GM23248 (cell line): ENCODE measurements at regions not wholly inside any gene's neighbourhood (a gene's known extent, or its start where the extent isn't known, plus 50 kb on each side); places are given as distances from the start of the nearest gene placed in this dataset.
"Not testable (repeated sequence)": the region's sequence is repeated elsewhere in the genome, so short reads cannot be mapped to it uniquely, and the experiment has no call there.

ENCODE experiments used
- DNase-seq: peaks from one replicate; pipeline ENCODE4 v3.0.0-alpha.2; 2015
- H2AFZ ChIP-seq: fragments of 200-600 bp; sonication (generic); 2 replicates; pipeline ENCODE4 v1.6.1; 2016; ENCODE audit warnings: antibody characterized with exemption
- H3F3A ChIP-seq: fragments of 200-600 bp; sonication (generic); 2 replicates; pipeline ENCODE4 v1.6.1; 2016; ENCODE audit warnings: mild to moderate bottlenecking, antibody characterized with exemption, mixed run types; ENCODE audit not compliant: insufficient read depth
- H3K27ac ChIP-seq: fragments of 200-600 bp; sonication (generic); 2 replicates; pipeline ENCODE4 v1.5.1; 2016; ENCODE audit warnings: mild to moderate bottlenecking
- H3K27me3 ChIP-seq: fragments of 200-600 bp; sonication (generic); replicated peaks from 2 replicates; pipeline ENCODE4 v1.6.1; 2016; ENCODE audit warnings: mild to moderate bottlenecking; ENCODE audit not compliant: insufficient read depth
- H3K36me3 ChIP-seq: fragments of 200-600 bp; sonication (generic); 2 replicates; pipeline ENCODE4 v1.6.1; 2016; ENCODE audit warnings: low read depth, mild to moderate bottlenecking
- H3K4me1 ChIP-seq: fragments of 200-600 bp; sonication (generic); 2 replicates; pipeline ENCODE4 v1.6.1; 2016; ENCODE audit warnings: mild to moderate bottlenecking; ENCODE audit not compliant: insufficient read depth
- H3K4me2 ChIP-seq: fragments of 200-600 bp; sonication (generic); one replicate; pipeline ENCODE4 v1.6.1; 2016; ENCODE audit warnings: mild to moderate bottlenecking; ENCODE audit not compliant: unreplicated experiment
- H3K4me3 ChIP-seq: fragments of 200-600 bp; sonication (generic); 2 replicates; pipeline ENCODE4 v1.5.1; 2016; ENCODE audit warnings: mild to moderate bottlenecking
- H3K79me2 ChIP-seq: fragments of 200-600 bp; sonication (generic); 2 replicates; pipeline ENCODE4 v1.6.1; 2016; ENCODE audit warnings: mild to moderate bottlenecking; ENCODE audit not compliant: insufficient read depth
- H3K9ac ChIP-seq: fragments of 200-600 bp; sonication (generic); 2 replicates; pipeline ENCODE4 v1.6.1; 2016; ENCODE audit warnings: mild to moderate bottlenecking
- H3K9me2 ChIP-seq: fragments of 200-600 bp; sonication (generic); 2 replicates; pipeline ENCODE4 v1.6.1; 2016; ENCODE audit warnings: mixed run types, mild to moderate bottlenecking, moderate library complexity; ENCODE audit not compliant: insufficient read depth
- H3K9me3 ChIP-seq: fragments of 200-600 bp; sonication (generic); one replicate; pipeline ENCODE4 v1.6.1; 2017; ENCODE audit warnings: low read depth
- H4K20me1 ChIP-seq: fragments of 200-600 bp; sonication (generic); 2 replicates; pipeline ENCODE4 v1.6.0; 2016; ENCODE audit not compliant: insufficient read depth
- EZH2 ChIP-seq: fragments of 200-600 bp; sonication (generic); IDR thresholded peaks from 2 replicates; pipeline ENCODE4 v1.6.1; 2018; ENCODE audit warnings: antibody characterized with exemption, mild to moderate bottlenecking; ENCODE audit not compliant: insufficient read depth, poor library complexity, severe bottlenecking
- EZH2phosphoT487 ChIP-seq: fragments of 200-600 bp; sonication (generic); IDR thresholded peaks from 2 replicates; pipeline ENCODE4 v1.6.1; 2018; ENCODE audit warnings: antibody characterized with exemption, moderate library complexity, mild to moderate bottlenecking, low read depth; ENCODE audit not compliant: insufficient read depth
- WGBS, 2 experiments: methylation state at CpG; one replicate each; pipeline ENCODE4 v1.1.6; 2015 to 2017; ENCODE audit warnings: low lambda C conversion rate in 2 of 2, low coverage in 1 of 2; ENCODE audit errors: missing lambda C conversion rate in 2 of 2; 5-methylcytosine and 5-hydroxymethylcytosine counted together
- in situ Hi-C: fragments of 300-500 bp; cut with MboI; formaldehyde crosslinking; loops from 2 replicates; pipeline ENCODE4 v1.15.0; 2020

- Histone ChIP-seq H3K79me2 (no peaks in the 10 kb centered on the region), H3K36me3 (no peaks in the 10 kb centered on the region), H3K9me2 (no peaks in the 10 kb centered on the region), H3K27me3 (no peaks in the 10 kb centered on the region), H3K9me3 (no peaks in the 10 kb centered on the region), H4K20me1 (no peaks in the 10 kb centered on the region), H3K4me3 (no peak overlapping the region), H3K4me2 (no peak overlapping the region), H3K27ac (no peak overlapping the region), H2AFZ (no peak overlapping the region; the same call in 1 of the 2 replicates), H3K4me1 (no peaks in the 10 kb centered on the region), H3F3A (no peaks in the 10 kb centered on the region), H3K9ac (no peak overlapping the region)
- in situ Hi-C loops: loop anchor here (10.0 to 25.0 kb wide), 2 partner anchors 401 to 673 kb away; no protein-coding TSS in a partner anchor
- TF ChIP-seq EZH2 (no peak), EZH2phosphoT487 (no peak)
- no peak for DNase-seq
Observed at GRCh38 chr7:113013761-113014449, 72.7 kb downstream of the GPR85 start.

GRCh38 chr7:113012862-113013261 is 73.8 kb downstream of the GPR85 start:
- not testable (repeated sequence) for H3K79me2 ChIP-seq, H3K4me2 ChIP-seq, H3K27ac ChIP-seq, H3K4me1 ChIP-seq, H2AFZ ChIP-seq, H3K9me2 ChIP-seq, H3K36me3 ChIP-seq, H3K9me3 ChIP-seq, DNase-seq, H3F3A ChIP-seq, H4K20me1 ChIP-seq, H3K27me3 ChIP-seq, H3K9ac ChIP-seq, H3K4me3 ChIP-seq
- in situ Hi-C loops: loop anchor here (10.0 to 25.0 kb wide), 2 partner anchors 402 to 674 kb away; no protein-coding TSS in a partner anchor
- 52 to 65% methylated on average over 1 of the region's 1 CpG for WGBS, 2 experiments

- no peak for TF ChIP-seq EZH2phosphoT487
- no peak for TF ChIP-seq EZH2
- no peak overlapping the region for H3K27ac ChIP-seq
- H3K79me2 ChIP-seq: no peaks in the 10 kb centered on the region
- no peaks in the 10 kb centered on the region for H3K9me3 ChIP-seq
- in situ Hi-C loops: loop anchor here (10.0 to 25.0 kb wide), 2 partner anchors 404 to 677 kb away; no protein-coding TSS in a partner anchor
- no peaks in the 10 kb centered on the region for H3K36me3 ChIP-seq
- H4K20me1 ChIP-seq: no peaks in the 10 kb centered on the region
- no peak overlapping the region for H2AFZ ChIP-seq
- no peaks in the 10 kb centered on the region for H3K4me1 ChIP-seq
- no peak for DNase-seq
- H3K9me2 ChIP-seq: no peaks in the 10 kb centered on the region
- H3K4me3 ChIP-seq: no peak overlapping the region
- H3K27me3 ChIP-seq: no peaks in the 10 kb centered on the region
- H3K9ac ChIP-seq: no peak overlapping the region
- H3K4me2 ChIP-seq: no peak overlapping the region
- H3F3A ChIP-seq: no peaks in the 10 kb centered on the region
Observed at GRCh38 chr7:113010377-113010776, 76.2 kb downstream of the GPR85 start.

- no peaks in the 10 kb centered on the region for H3K27me3 ChIP-seq
- no peaks in the 10 kb centered on the region for H3F3A ChIP-seq
- DNase-seq: no peak
- no peak overlapping the region for H2AFZ ChIP-seq
- no peaks in the 10 kb centered on the region for H3K4me1 ChIP-seq
- H4K20me1 ChIP-seq: no peaks in the 10 kb centered on the region
- in situ Hi-C loops: loop anchor here (25.0 kb wide), 1 partner anchor 679 kb away; no protein-coding TSS in a partner anchor
- H3K9me3 ChIP-seq: no peaks in the 10 kb centered on the region
- H3K27ac ChIP-seq: no peak overlapping the region
- H3K4me3 ChIP-seq: no peak overlapping the region
- 42 to 55% methylated on average over 5 of the region's 5 CpGs for WGBS, 2 experiments
- H3K79me2 ChIP-seq: no peaks in the 10 kb centered on the region
- H3K4me2 ChIP-seq: no peak overlapping the region
- no peaks in the 10 kb centered on the region for H3K36me3 ChIP-seq
- no peaks in the 10 kb centered on the region for H3K9me2 ChIP-seq
- TF ChIP-seq EZH2phosphoT487: no peak
- no peak for TF ChIP-seq EZH2
- no peak overlapping the region for H3K9ac ChIP-seq
Observed at GRCh38 chr7:113008755-113009154, 77.9 kb downstream of the GPR85 start.
